Retinal pigment epithelial cell (primary cell): ENCODE measurements at regions not wholly inside any gene's neighbourhood (a gene's known extent, or its start where the extent isn't known, plus 50 kb on each side); places are given as distances from the start of the nearest gene placed in this dataset.

Experiments
- DNase-seq: peaks from one replicate; pipeline ENCODE4 v3.0.0-alpha.2; 2010; ENCODE audit warnings: low read depth
- H3K4me3 ChIP-seq: 2 replicates; pipeline ENCODE4 v1.5.1; 2011; ENCODE audit warnings: mild to moderate bottlenecking, low read length, control low read depth, moderate library complexity
- TF ChIP-seq, protein P1 (sequence below): conservative IDR thresholded peaks from 2 replicates; pipeline ENCODE4 v1.5.1; 2011; ENCODE audit warnings: low read depth, low read length, control low read depth, inconsistent platforms

DNA sequence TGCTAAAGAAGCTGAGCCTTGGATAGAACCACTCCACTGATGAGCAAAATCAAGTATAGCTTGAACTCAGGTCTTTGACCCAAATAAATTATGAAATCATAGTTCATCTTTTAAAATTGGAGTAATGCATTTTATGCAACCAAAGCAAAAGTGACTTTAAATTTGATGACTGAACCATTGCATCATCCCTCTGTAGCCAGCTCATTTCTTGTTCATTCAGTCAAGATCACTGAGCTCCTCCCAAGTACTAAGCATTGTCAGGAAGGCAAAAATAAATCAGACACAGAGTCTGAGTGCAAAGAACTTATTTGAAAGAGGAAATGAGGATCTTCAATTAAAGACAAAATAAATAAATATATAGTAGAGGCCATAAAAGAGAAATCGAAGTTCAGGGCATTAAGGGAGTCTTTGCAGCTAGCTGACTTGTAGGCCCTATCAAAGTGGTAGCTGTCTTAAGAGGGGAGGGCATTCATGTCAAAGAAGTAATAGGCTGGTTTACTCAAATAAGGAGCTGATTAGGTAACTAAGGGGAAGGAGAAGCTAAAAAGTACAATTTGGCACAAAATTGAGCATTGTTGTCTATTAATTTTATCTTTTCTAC lies 411.8 kb downstream of the MTX2 start:
- no peak for DNase-seq
- TF ChIP-seq, protein P1, sequence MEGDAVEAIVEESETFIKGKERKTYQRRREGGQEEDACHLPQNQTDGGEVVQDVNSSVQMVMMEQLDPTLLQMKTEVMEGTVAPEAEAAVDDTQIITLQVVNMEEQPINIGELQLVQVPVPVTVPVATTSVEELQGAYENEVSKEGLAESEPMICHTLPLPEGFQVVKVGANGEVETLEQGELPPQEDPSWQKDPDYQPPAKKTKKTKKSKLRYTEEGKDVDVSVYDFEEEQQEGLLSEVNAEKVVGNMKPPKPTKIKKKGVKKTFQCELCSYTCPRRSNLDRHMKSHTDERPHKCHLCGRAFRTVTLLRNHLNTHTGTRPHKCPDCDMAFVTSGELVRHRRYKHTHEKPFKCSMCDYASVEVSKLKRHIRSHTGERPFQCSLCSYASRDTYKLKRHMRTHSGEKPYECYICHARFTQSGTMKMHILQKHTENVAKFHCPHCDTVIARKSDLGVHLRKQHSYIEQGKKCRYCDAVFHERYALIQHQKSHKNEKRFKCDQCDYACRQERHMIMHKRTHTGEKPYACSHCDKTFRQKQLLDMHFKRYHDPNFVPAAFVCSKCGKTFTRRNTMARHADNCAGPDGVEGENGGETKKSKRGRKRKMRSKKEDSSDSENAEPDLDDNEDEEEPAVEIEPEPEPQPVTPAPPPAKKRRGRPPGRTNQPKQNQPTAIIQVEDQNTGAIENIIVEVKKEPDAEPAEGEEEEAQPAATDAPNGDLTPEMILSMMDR: no peak
- no peak overlapping the region for H3K4me3 ChIP-seq

DNA sequence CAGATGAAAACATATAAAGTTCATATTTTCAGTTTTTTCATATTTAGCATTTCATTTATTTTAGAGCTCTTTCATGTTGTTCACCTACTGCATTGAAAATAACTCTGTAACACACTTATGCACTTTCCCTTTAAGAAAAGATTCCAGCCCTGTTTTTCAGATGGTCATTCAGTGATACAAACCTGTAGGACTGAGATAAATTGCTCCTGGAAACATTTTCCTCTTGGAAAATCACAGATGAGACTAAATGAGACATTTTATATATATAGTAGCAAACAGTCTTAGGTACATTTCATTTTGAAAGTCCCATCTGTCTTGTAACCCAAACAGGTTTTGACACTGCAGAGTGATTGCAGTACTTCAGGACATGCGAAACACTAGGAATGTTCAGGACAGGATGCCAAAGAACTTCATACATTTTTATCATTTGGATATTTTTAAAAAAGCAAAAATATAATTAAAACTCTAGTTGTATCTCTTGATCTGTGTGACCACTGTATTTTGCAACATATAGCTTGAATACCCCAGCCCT lies 412.4 kb downstream of the MTX2 start:
- no peak overlapping the region for H3K4me3 ChIP-seq
- DNase-seq: no peak
- TF ChIP-seq, protein P1: no peak

DNA sequence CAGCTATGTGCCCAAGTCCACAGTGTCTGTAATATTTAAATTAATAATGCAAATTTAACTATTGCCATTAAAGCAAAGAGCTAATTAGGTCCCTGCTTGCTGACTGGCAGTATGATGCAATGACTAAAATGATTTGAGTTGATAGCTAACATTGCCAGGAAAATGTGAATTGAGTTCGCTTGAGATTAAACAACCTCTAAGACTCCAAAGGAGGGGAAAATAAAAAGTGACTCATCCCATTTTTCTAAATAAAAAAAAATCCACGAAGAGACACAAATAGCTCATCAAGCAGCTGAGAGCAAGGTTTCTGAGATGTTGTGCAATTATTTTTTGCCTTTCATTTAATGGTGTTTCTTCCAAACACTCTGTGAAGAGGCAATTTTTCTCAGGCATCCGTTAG lies 413.0 kb downstream of the MTX2 start:
- TF ChIP-seq, protein P1: no peak
- H3K4me3 ChIP-seq: no peak overlapping the region
- no peak for DNase-seq

DNA sequence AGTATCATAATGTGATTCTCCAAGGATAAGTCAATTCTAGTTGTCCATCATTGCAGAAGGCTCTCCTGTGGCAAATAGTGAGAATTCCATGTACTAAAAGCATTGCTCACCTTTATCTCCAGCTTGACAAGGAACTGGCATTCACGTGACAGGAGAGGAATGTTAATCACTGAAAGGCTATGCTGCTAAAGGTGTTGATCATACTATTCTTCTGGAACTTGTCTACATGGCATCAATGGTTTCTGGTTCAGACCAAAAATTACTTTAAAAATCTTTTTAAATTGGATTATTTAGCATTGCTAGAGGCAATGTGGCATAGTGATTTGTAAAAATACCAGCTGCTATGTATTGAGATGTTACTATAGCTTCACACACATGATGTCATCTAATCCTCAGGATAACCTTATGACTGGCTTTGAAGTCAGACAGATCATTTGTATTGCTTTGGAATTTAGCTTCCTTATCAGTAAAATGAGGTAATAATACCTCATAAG lies 414.4 kb downstream of the MTX2 start:
- H3K4me3 ChIP-seq: no peak overlapping the region
- TF ChIP-seq, protein P1: no peak
- DNase-seq: no peak

DNA sequence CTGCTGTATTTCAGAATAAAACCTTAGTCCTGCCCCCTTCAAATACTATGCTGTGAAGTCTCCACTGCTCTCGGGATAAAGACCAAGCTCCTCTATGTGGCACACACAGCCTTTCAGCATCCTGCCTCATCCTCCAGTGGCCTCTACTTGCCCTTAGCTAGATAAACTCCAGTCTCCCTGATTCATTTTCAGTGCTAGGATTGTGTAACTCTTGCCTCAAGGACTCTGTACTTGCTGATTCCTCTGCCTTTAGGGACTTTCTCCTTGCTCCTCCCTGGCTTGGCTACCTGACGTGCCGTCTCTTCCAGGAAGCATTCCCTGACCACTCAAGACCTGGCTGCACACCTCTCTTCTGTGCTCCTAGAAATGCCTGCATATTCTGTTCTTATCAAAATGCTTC lies 416.7 kb downstream of the MTX2 start:
- DNase-seq: no peak
- no peak overlapping the region for H3K4me3 ChIP-seq
- TF ChIP-seq, protein P1: no peak

DNA sequence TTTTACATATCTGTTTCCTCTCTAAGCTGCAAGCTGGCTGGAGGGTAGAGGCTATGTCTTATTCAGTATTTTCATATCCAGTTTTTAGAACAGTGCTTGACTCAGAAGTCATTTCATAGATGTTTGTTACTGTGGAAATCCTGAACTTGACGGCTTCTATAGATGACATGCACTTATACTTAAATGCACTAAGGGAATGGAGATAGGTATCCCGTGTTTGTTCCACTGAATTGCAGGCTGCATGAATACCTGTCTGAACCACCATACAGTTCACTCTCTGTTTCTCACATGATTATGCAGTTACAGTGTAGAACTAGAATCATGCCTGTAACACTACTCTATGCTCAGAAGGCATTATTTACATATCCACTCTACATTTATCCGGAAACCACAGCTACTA lies 417.1 kb downstream of the MTX2 start:
- TF ChIP-seq, protein P1: no peak
- no peak overlapping the region for H3K4me3 ChIP-seq
- no peak for DNase-seq

DNA sequence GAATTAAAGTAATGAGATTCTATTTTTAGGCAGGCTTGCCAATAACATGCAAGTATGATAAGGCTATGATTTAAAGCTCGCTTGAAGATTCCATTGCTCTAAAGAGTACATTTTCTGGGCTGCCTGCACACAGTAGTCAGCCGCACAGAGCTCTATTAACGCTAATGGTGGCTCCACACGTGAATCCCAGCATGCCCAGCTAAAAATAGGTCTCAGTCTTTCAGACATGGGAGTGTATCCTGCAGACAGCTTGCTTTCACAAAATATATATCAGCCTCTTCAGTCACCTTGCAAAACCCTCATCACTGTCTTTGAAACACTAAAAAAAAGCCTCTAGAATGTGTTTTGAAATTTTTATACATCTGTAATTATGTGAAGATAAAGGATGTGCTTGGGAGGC lies 418.1 kb downstream of the MTX2 start:
- no peak for DNase-seq
- no peak overlapping the region for H3K4me3 ChIP-seq
- TF ChIP-seq, protein P1: no peak
